ENCODE measurements at regions not wholly inside any gene's neighbourhood (a gene's known extent, or its start where the extent isn't known, plus 50 kb on each side); places are given as distances from the start of the nearest gene placed in this dataset.

GRCh38 chr13:84405286-84405685, 523.0 kb upstream of the SLITRK1 start:
- TF ChIP-seq CTCF (conservative IDR thresholded peaks at IDR 0.05; ENCODE audit: low read length): no peak
- no peak for TF ChIP-seq EZH2phosphoT487 (IDR thresholded peaks at IDR 0.05; ENCODE audit: borderline replicate concordance)
